GM21515 (cell line): ENCODE measurements at regions not wholly inside any gene's neighbourhood (a gene's known extent, or its start where the extent isn't known, plus 50 kb on each side); places are given as distances from the start of the nearest gene placed in this dataset.

ENCODE experiments used
- ATAC-seq: cut with Tn5 transposase; IDR thresholded peaks from one replicate; pipeline ENCODE4 v1.9.1; 2021; ENCODE audit not compliant: unreplicated experiment

DNA sequence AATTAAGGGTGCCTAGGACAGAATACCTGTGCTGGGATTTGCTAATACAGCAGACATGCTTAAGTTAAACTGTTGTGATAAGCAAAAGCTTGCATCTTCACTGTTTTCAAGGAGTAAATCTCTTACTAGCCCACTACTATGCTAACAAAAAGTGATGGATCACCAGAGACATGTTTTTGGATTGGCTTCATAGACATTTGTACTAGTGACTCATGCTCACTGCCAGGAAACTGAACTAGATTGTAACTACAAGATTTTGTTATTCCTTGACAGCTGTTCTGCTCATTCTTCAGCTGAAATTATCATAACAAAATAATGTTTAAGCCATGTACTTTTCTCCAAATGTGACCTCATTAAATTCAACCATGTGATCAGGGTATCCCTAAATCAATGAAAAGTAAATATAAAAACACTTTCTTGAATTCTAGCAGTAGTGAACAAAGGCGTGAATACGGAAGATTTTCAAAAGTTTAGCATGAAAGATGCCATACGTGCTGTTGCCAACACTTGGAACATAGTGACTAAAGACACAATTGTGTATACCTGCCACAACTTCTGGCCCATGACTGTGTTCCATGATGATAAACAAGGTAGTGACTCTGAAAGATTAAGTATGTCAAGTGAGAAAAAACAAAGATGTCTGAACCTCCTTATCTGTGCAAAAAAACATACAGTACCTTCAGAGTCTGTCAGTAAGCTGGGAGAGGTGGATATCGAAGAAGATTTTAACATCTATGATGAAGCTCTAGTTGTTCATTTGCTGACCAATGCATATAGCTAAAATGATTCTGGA is 154.0 kb downstream of the BTC start:
- no peak for ATAC-seq

DNA sequence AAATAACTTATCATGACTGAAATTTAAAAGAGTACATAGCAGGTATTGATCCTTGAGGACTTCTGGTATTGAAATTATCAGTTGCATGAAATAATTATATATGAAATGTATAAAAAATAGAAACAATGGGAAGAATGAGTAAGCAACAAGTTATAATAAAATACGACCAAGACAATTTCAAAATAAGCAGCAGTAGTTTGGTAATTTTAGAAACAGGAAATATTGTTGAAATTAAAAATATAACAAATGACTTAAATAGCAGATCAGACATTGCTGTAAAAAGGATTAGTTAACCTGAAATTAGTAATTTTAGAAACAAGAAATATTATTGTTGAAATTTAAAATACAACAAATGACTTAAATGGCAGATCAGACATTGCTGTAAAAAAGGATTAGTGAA is 152.3 kb downstream of the BTC start:
- no peak for ATAC-seq

DNA sequence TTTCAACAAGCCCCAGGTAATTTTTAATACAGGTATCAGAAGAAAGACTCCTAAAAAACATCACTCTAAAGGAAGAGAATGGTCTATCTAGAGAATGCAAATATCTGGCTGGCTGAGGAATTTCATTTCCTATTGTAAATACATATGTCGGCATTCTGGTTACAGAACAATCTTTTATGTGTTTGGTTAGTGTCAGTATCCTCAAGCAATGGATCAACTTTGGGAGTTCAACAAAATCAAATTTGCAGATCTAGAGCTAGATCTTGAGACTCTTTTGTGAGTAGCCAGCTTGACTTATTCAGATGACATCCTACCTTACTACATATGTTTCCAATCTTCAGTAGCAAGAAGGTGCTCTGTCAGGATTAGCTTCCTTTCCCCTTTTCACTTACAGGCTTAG is 145.1 kb downstream of the BTC start:
- no peak for ATAC-seq

DNA sequence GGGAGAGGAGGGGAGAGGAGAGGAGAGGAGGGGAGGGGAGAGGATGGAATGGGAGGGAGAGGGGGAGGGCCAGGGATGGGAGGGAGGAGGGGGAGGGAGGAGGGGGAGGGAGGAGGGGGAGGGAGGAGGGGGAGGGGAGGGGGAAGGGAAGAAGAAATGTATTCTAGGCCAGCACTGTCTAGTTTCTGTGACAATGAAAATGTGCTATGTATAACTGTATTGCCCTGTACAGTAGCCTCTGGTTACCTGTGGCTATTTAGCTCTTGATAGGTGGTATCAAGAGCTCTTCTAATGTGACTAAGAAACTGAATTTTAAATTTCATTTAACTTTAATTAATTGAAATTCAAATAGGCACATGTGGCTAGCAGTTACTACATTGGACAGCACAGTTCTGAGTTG is 143.1 kb downstream of the BTC start:
- no peak for ATAC-seq

DNA sequence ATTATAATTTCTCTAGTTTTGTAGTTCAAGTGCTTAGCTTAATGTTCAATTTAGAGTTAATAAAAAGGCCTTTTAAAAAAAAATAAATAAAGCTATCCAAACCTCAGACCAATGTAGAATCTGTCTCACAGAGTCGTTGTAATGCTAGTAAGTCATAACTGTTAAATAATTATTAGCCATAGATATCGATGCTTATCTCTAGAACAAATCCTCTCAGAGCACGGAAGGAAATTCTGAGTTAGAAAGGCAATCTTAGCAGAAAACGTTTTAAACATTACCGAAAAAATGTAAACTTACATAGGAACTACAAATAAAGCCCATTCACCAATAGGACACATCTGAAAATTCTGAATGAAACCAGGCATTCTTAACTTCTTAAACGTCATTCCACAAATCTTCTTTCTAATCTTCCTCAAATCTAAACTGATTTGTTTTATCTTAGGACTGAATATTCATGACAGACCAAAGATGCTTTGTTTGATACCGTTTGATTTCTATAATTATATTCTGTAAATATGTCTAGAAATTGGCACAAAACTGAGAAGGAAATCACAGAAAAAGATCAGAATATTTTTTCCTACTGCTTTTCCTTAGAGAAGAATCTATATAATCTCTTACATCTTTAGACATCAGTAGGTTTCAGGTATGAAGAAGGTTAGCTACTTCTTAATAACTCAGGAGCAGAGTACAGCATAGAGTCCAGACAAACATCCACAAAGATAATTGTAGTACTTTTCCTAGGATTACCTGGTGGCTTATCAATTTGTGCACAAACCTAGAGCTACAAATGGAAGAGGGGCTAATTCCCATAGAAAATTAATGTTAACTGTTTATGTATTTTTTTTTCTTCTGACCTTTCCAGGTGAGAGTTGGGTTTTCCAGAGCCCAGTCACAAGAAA is 140.7 kb downstream of the BTC start:
- ATAC-seq, result no peak

- ATAC-seq, result no peak
These were observed 140.1 kb downstream of the BTC start for GRCh38 chr4:74654230-74654681.

- ATAC-seq, result no peak
These were observed 137.7 kb downstream of the BTC start for GRCh38 chr4:74656596-74656995.

DNA sequence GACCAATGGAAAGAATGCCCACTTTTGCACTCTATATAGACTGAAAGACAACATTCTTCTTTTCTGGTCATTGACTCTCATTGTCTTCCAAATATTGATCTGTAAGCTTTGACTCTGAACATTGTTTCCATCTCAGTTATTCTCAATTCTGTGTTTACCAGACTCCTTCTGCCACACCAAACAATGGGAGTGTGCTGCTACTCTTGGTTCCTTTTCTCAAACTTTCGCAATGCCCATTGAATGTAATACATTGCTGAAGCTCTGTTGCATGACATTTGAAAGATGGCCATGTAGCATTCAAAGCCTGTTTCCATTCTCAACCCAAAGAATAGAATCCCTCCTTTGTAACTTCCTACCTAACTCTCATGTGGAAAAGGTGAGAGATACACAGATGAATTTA is 136.2 kb downstream of the BTC start:
- no peak for ATAC-seq

GRCh38 chr4:74659576-74660411 is 134.5 kb downstream of the BTC start:
- no peak for ATAC-seq

- ATAC-seq, result no peak
These were observed 133.5 kb downstream of the BTC start for GRCh38 chr4:74660866-74661265.

DNA sequence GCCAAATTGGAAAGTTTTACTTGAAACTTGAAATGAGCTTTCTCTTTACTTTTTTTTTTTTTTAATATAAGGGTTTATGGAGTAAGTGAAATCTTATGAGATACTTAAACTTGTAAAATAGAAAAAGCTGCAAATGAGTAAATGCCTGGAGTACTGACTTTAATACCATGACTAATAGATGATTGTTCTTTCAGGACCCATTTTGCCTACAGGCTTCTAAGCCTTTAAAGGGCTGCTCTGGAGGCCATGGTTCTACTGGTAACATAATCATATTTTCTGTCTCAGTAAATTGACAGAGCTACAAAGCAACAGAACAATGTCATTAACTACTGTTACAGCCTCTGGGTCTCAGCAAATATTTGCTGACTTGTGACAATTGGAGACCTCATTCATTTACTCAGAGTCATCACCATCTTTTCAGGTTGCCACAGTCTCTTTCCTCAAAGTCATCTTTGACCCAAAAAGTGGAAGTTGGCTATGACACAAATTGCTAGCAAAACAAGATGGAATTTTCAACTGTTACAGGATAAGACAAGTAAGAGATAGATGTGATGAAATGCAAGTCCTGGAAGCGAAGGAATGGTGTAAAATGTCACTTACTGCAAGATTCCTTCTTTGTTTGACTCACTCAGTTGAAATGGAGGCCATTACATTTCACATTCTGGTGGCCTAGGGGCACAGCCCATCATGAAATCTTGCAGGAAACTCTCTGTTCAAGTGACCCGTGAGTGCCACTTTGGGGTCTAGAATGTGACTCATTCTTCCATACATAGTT is 132.7 kb downstream of the BTC start:
- ATAC-seq, result no peak

DNA sequence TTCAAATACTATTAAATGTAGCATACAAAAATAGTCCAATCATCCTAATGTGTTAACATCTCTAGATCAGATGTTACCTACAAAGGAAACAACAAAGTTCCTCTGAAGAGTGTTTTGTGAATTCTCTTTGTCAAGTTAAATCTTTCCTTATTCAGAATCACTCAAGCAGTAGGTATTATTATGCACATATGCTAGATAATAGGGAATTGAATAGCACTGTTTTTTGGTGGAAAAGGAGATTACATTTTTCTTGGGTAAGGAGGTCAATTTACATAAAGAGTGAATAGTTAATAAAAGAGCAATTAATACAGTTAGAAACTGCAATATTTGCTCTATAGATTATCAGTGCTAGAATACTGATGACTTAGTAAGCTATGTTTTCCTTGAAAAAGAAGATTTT is 130.7 kb downstream of the BTC start:
- no peak for ATAC-seq

DNA sequence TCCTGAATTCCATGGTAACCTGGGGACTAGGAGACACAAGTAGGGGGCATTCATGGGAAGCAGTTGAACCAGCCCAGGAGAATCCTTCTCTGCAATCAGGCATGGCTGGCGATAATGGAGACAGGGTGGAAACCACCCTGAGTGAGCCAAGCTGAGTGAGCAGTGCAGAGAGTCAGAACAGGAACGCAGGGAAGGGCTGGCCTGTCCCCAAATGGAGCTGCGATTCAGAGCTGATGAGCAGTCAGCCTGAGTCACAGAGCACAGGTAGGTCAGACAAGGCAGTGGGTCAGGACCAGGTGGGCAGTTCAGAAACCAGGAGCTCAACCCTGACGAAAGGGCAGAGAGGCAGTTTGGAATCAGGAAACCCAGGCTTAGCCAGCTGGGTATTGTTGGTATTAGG is 129.0 kb downstream of the BTC start:
- ATAC-seq, result no peak

GRCh38 chr4:74665876-74666275 is 128.4 kb downstream of the BTC start:
- ATAC-seq, result no peak

DNA sequence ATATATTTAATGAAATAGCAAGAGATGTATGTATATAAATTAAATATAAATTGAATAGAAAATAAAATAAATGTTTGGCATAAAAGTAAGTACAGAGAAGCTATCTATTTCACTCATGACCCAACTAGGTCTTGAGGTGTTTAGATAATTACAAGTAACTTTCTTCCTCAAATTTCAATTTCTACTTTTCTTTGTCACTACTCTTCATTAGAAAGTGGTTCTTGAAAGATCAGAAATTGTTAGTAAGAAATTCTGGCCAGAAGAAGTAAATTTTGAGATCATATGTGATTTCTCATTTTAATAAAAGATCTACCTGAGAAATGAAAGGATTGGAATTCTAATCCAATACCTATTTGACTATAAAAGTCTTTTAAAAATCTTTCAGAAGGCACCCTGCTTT is 126.9 kb downstream of the BTC start:
- ATAC-seq, result no peak

- ATAC-seq, result no peak
These were observed 126.4 kb downstream of the BTC start for GRCh38 chr4:74667944-74668343.

- no peak for ATAC-seq
These were observed 124.6 kb downstream of the BTC start for GRCh38 chr4:74669702-74670101.

DNA sequence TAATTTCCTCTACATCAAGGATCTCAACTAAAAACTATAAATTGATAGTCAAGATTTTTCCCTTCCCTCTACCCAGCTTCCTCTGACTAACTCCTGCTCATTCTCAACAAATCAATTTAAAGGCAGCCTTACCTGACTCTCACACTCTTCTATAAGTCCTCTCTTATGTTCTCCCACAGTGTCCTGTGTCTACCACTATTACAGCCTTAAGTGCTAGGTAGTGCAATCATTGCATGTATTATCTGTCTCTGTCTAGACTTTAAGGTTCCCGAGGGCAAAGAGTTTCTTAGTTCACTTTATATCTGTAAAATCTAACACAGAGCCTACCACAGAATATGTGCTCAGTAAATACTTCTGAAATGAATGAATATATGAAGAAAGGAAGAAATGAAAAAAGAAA is 123.7 kb downstream of the BTC start:
- ATAC-seq, result no peak

GRCh38 chr4:74671080-74671698 is 123.1 kb downstream of the BTC start:
- no peak for ATAC-seq

- ATAC-seq, result no peak
These were observed 119.6 kb downstream of the BTC start for GRCh38 chr4:74674750-74675149.
